Nephron (organoid): ENCODE measurements at regions not wholly inside any gene's neighbourhood (a gene's known extent, or its start where the extent isn't known, plus 50 kb on each side); places are given as distances from the start of the nearest gene placed in this dataset.

Experiments used
- H3K27ac Mint-ChIP-seq, 3 experiments: 2 replicates each; pipeline ENCODE4 v1.8.0; 2020; ENCODE audit warnings: mixed read lengths in 3 of 3, mild to moderate bottlenecking in 2 of 3, moderate library complexity in 1 of 3
- H3K27me3 Mint-ChIP-seq: 2 replicates; pipeline ENCODE4 v1.8.0; 2021; ENCODE audit warnings: low read depth, mild to moderate bottlenecking, moderate library complexity, mixed read lengths
- H3K36me3 Mint-ChIP-seq: 2 replicates; pipeline ENCODE4 v1.8.0; 2020; ENCODE audit warnings: low read depth, mixed read lengths
- H3K4me1 Mint-ChIP-seq: 2 replicates; pipeline ENCODE4 v1.8.0; 2020; ENCODE audit warnings: mixed read lengths
- H3K4me3 Mint-ChIP-seq, 3 experiments: 2 replicates each; pipeline ENCODE4 v1.8.0; 2020; ENCODE audit warnings: mild to moderate bottlenecking in 3 of 3, mixed read lengths in 3 of 3, moderate library complexity in 2 of 3
- H3K9me3 Mint-ChIP-seq: 2 replicates; pipeline ENCODE4 v1.8.0; 2020; ENCODE audit warnings: mixed read lengths
- CTCF ChIP-seq, 3 experiments: fragments of 200-600 bp; sonication (generic); IDR thresholded peaks; one replicate each; pipeline ENCODE4 v1.5.0; 2021; ENCODE audit warnings: antibody characterized with exemption in 3 of 3; ENCODE audit not compliant: unreplicated experiment in 3 of 3

GRCh38 chr10:91354166-91355075, 55.7 kb upstream of the HECTD2 start:
- no peak overlapping the region for H3K27ac Mint-ChIP-seq

GRCh38 chr10:91355998-91356397, 54.1 kb upstream of the HECTD2 start:
- H3K27ac Mint-ChIP-seq, result no peak overlapping the region
- H3K4me1 Mint-ChIP-seq, result peaks cover 12% of the 10 kb centered on the region
- H3K36me3 Mint-ChIP-seq, result no peaks in the 10 kb centered on the region
- no peak for TF ChIP-seq CTCF (IDR thresholded peaks at IDR 0.05; ENCODE audit: unreplicated experiment in 3 of 3)
- H3K27me3 Mint-ChIP-seq, result no peaks in the 10 kb centered on the region
- H3K9me3 Mint-ChIP-seq, result no peaks in the 10 kb centered on the region
- H3K4me3 Mint-ChIP-seq, result no peak overlapping the region

More at GRCh38 chr10:91354166-91355075, 55.7 kb upstream of the HECTD2 start:
- no peaks in the 10 kb centered on the region for H3K9me3 Mint-ChIP-seq
- H3K4me3 Mint-ChIP-seq, result no peak overlapping the region
- peaks cover 16% of the 10 kb centered on the region for H3K4me1 Mint-ChIP-seq
- H3K36me3 Mint-ChIP-seq, result no peaks in the 10 kb centered on the region
- TF ChIP-seq CTCF (IDR thresholded peaks at IDR 0.05; ENCODE audit: unreplicated experiment in 3 of 3), result no peak
- no peaks in the 10 kb centered on the region for H3K27me3 Mint-ChIP-seq

GRCh38 chr10:91357497-91357896, 52.6 kb upstream of the HECTD2 start:
- Mint-ChIP-seq H3K27me3 (no peaks in the 10 kb centered on the region), H3K4me3 (no peak overlapping the region), H3K9me3 (peaks cover 2% of the 10 kb centered on the region), H3K36me3 (no peaks in the 10 kb centered on the region), H3K4me1 (peaks cover 8% of the 10 kb centered on the region), H3K27ac (no peak overlapping the region)
- no peak for TF ChIP-seq CTCF (IDR thresholded peaks at IDR 0.05; ENCODE audit: unreplicated experiment in 3 of 3)
